ENCODE measurements at regions not wholly inside any gene's neighbourhood (a gene's known extent, or its start where the extent isn't known, plus 50 kb on each side); places are given as distances from the start of the nearest gene placed in this dataset.

DNA sequence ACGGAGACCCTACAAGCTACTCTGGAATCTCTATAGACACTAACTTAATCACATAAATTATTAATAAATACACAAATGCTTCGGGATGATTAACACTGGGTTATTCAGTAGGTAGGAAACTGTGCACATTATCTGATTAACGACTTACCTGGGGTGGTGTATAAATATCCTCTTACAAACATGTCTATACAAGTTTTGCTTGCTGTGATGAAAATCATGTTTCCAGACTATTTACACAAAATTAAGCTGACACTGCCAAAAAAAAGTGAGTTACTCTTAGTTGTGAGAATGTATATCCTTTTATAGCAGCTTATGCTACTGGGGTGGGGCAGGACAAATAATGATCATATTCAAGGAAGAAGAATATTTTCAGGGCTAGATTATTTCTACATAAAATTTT is 314.6 kb downstream of the C7orf25 start:
- TF ChIP-seq, protein P1, sequence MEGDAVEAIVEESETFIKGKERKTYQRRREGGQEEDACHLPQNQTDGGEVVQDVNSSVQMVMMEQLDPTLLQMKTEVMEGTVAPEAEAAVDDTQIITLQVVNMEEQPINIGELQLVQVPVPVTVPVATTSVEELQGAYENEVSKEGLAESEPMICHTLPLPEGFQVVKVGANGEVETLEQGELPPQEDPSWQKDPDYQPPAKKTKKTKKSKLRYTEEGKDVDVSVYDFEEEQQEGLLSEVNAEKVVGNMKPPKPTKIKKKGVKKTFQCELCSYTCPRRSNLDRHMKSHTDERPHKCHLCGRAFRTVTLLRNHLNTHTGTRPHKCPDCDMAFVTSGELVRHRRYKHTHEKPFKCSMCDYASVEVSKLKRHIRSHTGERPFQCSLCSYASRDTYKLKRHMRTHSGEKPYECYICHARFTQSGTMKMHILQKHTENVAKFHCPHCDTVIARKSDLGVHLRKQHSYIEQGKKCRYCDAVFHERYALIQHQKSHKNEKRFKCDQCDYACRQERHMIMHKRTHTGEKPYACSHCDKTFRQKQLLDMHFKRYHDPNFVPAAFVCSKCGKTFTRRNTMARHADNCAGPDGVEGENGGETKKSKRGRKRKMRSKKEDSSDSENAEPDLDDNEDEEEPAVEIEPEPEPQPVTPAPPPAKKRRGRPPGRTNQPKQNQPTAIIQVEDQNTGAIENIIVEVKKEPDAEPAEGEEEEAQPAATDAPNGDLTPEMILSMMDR (IDR thresholded peaks at IDR 0.05) = no peak
- TF ChIP-seq POLR2A (IDR thresholded peaks at IDR 0.05) = no peak

All from Peyer's patch (tissue), 4 donors.